NOMO-1 (cell line): ENCODE measurements at regions not wholly inside any gene's neighbourhood (a gene's known extent, or its start where the extent isn't known, plus 50 kb on each side); places are given as distances from the start of the nearest gene placed in this dataset.
A peak's percentile ranks its signal among the peaks of the same experiment; 100 is the strongest.
"Not testable (repeated sequence)": the region's sequence is repeated elsewhere in the genome, so short reads cannot be mapped to it uniquely, and the experiment has no call there.

Source experiments
- DNase-seq, 2 experiments: peaks; one replicate each; lab custom pipeline; 2025; ENCODE audit not compliant: unreplicated experiment in 2 of 2; lab: John Stamatoyannopoulos, UW

GRCh38 chr9:91512235-91512634 is 88.6 kb upstream of the NFIL3 start:
- DNase-seq = not testable (repeated sequence)

GRCh38 chr9:91503673-91504081 is 80.0 kb upstream of the NFIL3 start:
- peak in 1 of 2 experiments; percentile 63 for DNase-seq

DNA sequence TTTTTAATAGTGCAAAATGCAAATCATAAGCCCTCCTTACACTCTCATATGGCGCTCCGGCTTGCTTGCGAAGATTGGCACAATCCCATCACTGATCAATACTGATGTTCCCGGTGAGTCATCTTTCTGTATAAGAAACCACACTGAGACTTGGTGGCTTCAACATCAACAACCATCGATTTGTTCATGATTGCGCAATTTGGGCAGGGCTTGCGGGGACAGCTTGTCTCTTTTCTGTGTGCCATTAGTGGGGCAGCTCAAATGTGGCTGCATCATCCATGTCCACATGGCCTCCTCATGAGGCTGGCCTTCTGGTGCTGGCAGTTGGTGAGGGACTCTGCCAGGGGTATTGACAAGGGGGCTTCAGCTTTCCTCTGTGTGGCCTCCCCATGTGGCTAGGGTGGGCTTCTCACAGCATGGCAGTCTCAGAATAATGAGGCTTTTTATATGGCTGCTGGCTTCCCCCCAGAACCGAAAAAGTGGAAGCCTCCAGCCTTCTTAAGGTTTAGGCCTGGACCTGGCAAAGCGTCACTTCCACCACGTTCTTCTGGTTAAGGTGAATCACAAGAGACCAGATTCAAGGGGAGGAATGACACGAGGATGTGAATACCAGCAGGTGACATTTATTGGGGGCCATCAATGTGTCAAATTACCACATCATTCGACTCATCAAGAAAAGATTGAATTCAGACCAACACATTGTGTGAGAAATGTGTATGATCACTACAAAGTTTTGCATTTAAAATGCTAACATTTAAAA is 79.5 kb upstream of the NFIL3 start:
- no peak for DNase-seq

DNA sequence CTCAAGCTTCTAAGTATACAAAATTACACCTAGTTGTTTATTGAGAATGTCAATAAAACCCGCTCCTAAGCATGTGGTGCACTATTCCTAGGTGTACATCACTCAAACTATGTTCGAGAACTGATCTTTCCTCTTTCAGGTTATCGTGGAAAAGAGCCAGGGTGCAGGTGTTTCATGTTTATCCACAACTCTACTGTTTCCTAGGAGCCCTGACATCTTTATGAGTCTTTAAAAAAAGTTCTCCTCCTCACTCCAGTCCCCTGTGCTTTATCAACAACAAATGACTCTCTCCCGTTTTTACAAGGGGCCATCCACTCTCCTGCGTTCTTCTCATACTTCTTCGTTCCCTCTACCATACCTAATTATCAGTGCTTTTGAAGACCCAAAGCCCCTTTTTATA is 78.8 kb upstream of the NFIL3 start:
- no peak for DNase-seq

GRCh38 chr9:91500509-91501014 is 76.9 kb upstream of the NFIL3 start:
- no peak for DNase-seq

- DNase-seq = no peak
Observed at GRCh38 chr9:91496351-91496750, 72.7 kb upstream of the NFIL3 start.

DNA sequence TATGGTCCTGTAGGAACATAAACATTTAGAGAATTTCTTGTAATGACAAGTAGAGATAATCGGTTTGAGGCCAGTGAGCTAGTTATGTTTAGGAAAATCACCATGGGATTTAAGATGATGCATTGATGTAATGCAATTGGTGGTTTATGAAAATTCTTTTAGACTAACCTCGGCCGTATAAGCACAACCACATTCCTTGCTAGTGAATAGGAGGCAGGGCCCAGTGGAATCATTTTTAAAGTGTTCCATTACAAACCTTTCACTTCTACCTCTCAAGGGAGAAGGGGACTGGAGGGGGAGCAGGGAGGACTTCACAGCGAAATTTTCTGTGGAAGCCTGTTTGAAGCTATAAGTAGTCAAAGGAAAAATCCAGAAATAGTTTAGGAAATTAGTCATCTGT is 71.8 kb upstream of the NFIL3 start:
- DNase-seq = no peak

DNA sequence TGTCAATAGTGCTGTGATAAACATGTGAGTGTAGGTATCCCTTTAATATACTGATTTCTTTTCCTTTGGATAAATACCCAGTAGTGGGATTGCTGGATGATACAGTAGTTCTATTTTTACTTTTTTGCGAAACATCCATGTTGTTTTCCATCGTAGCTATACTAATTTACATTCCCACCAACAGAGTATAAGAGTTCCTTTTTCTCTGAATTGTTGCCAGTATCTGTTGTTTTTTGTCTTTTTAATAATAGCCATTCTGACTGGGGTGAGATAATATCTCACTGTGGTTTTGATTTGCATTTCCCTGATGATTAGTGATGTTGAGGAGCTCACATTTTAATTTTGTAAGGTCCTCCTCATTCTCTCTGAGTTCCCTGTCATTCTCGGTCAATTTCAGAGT is 71.1 kb upstream of the NFIL3 start:
- no peak for DNase-seq

DNA sequence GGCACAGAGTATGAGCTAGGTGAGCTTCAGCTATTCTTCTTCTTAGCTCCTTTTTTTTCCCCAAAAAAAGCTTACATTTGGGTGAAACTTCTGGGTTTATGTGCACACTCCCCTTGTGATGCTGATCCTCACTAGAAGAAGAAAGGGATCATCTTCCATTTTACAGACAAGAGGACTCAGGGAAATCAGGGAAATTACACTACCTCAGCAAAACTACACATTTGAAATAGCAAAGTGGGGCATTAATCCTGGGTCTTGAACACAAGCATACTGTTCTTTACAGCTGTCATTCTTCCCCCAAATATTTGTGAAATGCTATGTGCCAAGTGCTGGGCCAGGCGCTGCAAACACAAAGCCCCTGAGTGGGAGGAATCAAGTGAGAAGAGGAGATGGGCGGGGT is 68.6 kb upstream of the NFIL3 start:
- DNase-seq = no peak

GRCh38 chr9:91491624-91492023 is 68.0 kb upstream of the NFIL3 start:
- no peak for DNase-seq

DNA sequence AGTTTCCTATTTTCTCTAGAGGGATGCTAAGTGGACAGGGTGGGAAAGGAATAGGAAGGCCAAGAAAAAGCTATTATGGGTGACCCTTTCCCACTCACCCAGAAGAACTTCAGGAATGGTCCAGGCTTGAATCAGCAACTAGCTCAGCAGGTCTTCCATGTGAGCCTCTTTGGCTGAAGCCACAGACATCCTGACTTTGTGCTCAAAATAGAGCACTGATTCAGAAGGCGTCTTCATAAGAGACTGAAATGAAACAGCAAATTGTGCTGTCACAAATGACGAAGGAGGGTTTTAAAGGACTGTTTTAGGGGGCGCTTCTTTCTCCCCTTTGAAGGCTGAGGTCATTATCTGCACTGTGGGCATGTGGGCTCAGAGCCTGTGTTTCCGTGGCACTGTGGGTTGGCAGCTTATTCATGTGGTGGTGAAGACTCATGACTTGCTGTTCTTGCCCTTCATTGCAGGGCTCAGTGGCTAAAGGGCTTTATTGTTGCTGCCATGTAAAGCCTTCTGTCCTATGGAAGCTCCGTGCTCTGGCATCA is 65.8 kb upstream of the NFIL3 start:
- DNase-seq = no peak

GRCh38 chr9:91488341-91488740 is 64.7 kb upstream of the NFIL3 start:
- no peak for DNase-seq

DNA sequence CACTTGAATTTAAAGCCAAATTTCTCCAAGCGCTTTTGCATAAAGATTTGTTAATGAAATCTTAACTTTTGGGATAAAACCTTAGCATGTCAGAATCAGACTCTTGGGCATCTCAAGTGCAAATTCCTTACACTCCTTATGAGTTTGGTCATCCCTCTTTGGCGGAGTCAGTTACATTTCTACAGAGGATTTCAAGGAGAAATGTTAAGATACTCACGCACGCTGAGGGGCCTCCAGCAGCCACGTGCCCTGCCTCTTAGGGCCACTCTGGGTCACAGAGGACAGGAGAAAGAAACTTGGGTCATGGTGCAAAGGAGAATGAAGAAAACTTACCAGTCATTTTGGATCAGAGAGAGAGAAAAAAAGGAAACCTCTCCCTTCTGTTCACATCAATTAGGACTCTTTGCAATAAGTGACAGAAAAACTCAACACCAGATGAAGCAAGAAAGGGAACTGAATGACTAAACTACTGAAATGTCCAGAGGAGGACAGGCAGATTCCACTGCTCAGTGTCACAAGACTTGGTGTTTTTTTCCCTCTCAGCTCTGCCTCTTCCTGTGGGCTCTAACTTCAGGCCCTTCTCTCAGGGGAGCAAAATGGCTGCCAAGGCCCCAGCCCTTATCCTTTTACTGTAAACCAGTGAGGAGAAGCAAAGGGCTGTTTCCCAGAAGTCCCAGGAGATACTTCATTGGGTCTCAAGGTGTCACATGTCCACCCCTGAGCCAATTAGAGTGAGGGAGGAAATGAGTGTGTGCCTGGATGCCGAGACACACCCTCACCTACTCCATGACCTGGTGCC is 63.3 kb upstream of the NFIL3 start:
- no peak for DNase-seq

GRCh38 chr9:91485006-91485405 is 61.4 kb upstream of the NFIL3 start:
- no peak for DNase-seq

- no peak for DNase-seq
Observed at GRCh38 chr9:91483835-91484234, 60.2 kb upstream of the NFIL3 start.

GRCh38 chr9:91483189-91483691 is 59.6 kb upstream of the NFIL3 start:
- DNase-seq = no peak

GRCh38 chr9:91481972-91482371 is 58.3 kb upstream of the NFIL3 start:
- DNase-seq = no peak

- DNase-seq = no peak
Observed at GRCh38 chr9:91477106-91477505, 53.5 kb upstream of the NFIL3 start.

- DNase-seq = no peak
Observed at GRCh38 chr9:91474656-91475055, 51.0 kb upstream of the NFIL3 start.
